ENCODE measurements at regions not wholly inside any gene's neighbourhood (a gene's known extent, or its start where the extent isn't known, plus 50 kb on each side); places are given as distances from the start of the nearest gene placed in this dataset.

- H3K4me3 ChIP-seq (ENCODE audit: control extremely low read depth in 1 of 5, extremely low read depth in 1 of 5, insufficient read depth in 1 of 5, low read depth in 2 of 5, low read length in 4 of 5) = no peak overlapping the region
- H3K9me3 ChIP-seq (ENCODE audit: control extremely low read depth in 1 of 3, control insufficient read depth in 2 of 3, insufficient read depth in 1 of 3, low read length in 2 of 3) = no peaks in the 10 kb centered on the region
- no peak for ATAC-seq (ENCODE audit: low read depth)
- ChIA-PET POLR2A (no interaction called here), CTCF (no interaction called here)
- no peak overlapping the region for H3K9ac ChIP-seq (ENCODE audit: low read length)
- peaks cover 4% of the 10 kb centered on the region in 2 donors for H3K4me1 ChIP-seq (ENCODE audit: control insufficient read depth in 2 of 2, insufficient read depth in 2 of 2, low read length in 2 of 2)
- TF ChIP-seq CTCF (IDR thresholded peaks at IDR 0.05) = no peak
- no peak for TF ChIP-seq EZH2 (IDR thresholded peaks at IDR 0.05; ENCODE audit: borderline replicate concordance, insufficient read depth, low read depth, low read length, poor library complexity, severe bottlenecking)
- intact Hi-C loops (cut with micrococcal nuclease) = no loop called here
- no peak overlapping the region for H3K4me3 Mint-ChIP-seq
- DNase-seq = no peak
- peaks cover 11% of the 10 kb centered on the region for H3K4me1 Mint-ChIP-seq
- H2AFZ ChIP-seq (ENCODE audit: insufficient read depth, low read depth, low read length, poor library complexity, severe bottlenecking) = peak overlapping the region; percentile 23
- no peaks in the 10 kb centered on the region for H3K27me3 Mint-ChIP-seq
- H3K27me3 ChIP-seq (replicated peaks in 1 of 4; ENCODE audit: control extremely low read depth in 1 of 4, control insufficient read depth in 3 of 4, insufficient read depth in 4 of 4, low read length in 3 of 4) = no peaks in the 10 kb centered on the region
- H3K79me2 ChIP-seq (ENCODE audit: control insufficient read depth, insufficient read depth, low read length) = no peaks in the 10 kb centered on the region
- no peaks in the 10 kb centered on the region for H3K36me3 ChIP-seq (replicated peaks in 1 of 2; ENCODE audit: control extremely low read depth in 1 of 2, control insufficient read depth in 1 of 2, extremely low read depth in 1 of 2, insufficient read depth in 2 of 2, low read length in 1 of 2)
- peak overlapping the region; percentile 41 for H3K27ac Mint-ChIP-seq
- H4K20me1 ChIP-seq (ENCODE audit: control insufficient read depth, insufficient read depth, low read length, poor library complexity, severe bottlenecking) = no peaks in the 10 kb centered on the region
- no peak overlapping the region for H3K4me2 ChIP-seq (replicated peaks; ENCODE audit: low read depth, low read length, poor library complexity, severe bottlenecking)
- 86% methylated on average over 2 of the region's 3 CpGs for WGBS (ENCODE audit: insufficient coverage)
- no peaks in the 10 kb centered on the region for H3K9me3 Mint-ChIP-seq (ENCODE audit: insufficient read depth)
- H3K27ac ChIP-seq (ENCODE audit: low read length in 2 of 2) = peak overlapping the region in 1 of 2 donors; percentile 25
Observed at GRCh38 chr2:65613968-65614555, 181.7 kb upstream of the SPRED2 start.

- no peaks in the 10 kb centered on the region for H3K9me3 ChIP-seq (ENCODE audit: control extremely low read depth in 1 of 3, control insufficient read depth in 2 of 3, insufficient read depth in 1 of 3, low read length in 2 of 3)
- H3K9me3 Mint-ChIP-seq (ENCODE audit: insufficient read depth) = no peaks in the 10 kb centered on the region
- no peak overlapping the region for H3K27ac Mint-ChIP-seq
- intact Hi-C loops (cut with micrococcal nuclease) = no loop called here
- H3K27me3 ChIP-seq (replicated peaks in 1 of 4; ENCODE audit: control extremely low read depth in 1 of 4, control insufficient read depth in 3 of 4, insufficient read depth in 4 of 4, low read length in 3 of 4) = no peaks in the 10 kb centered on the region
- ChIA-PET CTCF (interaction anchor here (0.7 kb wide), 1 partner anchor 61 kb away, joined by 3 read pairs; no protein-coding TSS in a partner anchor), POLR2A (no interaction called here)
- WGBS (ENCODE audit: insufficient coverage) = 96% methylated on average over 2 of the region's 2 CpGs
- H3K4me1 ChIP-seq (ENCODE audit: control insufficient read depth in 2 of 2, insufficient read depth in 2 of 2, low read length in 2 of 2) = peaks cover 25 to 28% of the 10 kb centered on the region in 2 donors
- no peak overlapping the region for H3K9ac ChIP-seq (ENCODE audit: low read length)
- no peak overlapping the region for H3K27ac ChIP-seq (ENCODE audit: low read length in 2 of 2)
- H3K4me3 Mint-ChIP-seq = no peak overlapping the region
- H3K4me1 Mint-ChIP-seq = peaks cover 34% of the 10 kb centered on the region
- H3K27me3 Mint-ChIP-seq = no peaks in the 10 kb centered on the region
- H3K4me3 ChIP-seq (ENCODE audit: control extremely low read depth in 1 of 5, extremely low read depth in 1 of 5, insufficient read depth in 1 of 5, low read depth in 2 of 5, low read length in 4 of 5) = no peak overlapping the region
- no peaks in the 10 kb centered on the region for H4K20me1 ChIP-seq (ENCODE audit: control insufficient read depth, insufficient read depth, low read length, poor library complexity, severe bottlenecking)
- no peak overlapping the region for H3K4me2 ChIP-seq (replicated peaks; ENCODE audit: low read depth, low read length, poor library complexity, severe bottlenecking)
- H3K36me3 ChIP-seq (replicated peaks in 1 of 2; ENCODE audit: control extremely low read depth in 1 of 2, control insufficient read depth in 1 of 2, extremely low read depth in 1 of 2, insufficient read depth in 2 of 2, low read length in 1 of 2) = no peaks in the 10 kb centered on the region
- DNase-seq = no peak
- no peaks in the 10 kb centered on the region for H3K79me2 ChIP-seq (ENCODE audit: control insufficient read depth, insufficient read depth, low read length)
- H2AFZ ChIP-seq (ENCODE audit: insufficient read depth, low read depth, low read length, poor library complexity, severe bottlenecking) = no peak overlapping the region
- TF ChIP-seq EZH2 (IDR thresholded peaks at IDR 0.05; ENCODE audit: borderline replicate concordance, insufficient read depth, low read depth, low read length, poor library complexity, severe bottlenecking) (no peak), CTCF (IDR thresholded peaks at IDR 0.05) (no peak)
- no peak for ATAC-seq (ENCODE audit: low read depth)
Observed at GRCh38 chr2:65611488-65611887, 179.1 kb upstream of the SPRED2 start.

Data from B cell (primary cell).